ENCODE measurements at regions not wholly inside any gene's neighbourhood (a gene's known extent, or its start where the extent isn't known, plus 50 kb on each side); places are given as distances from the start of the nearest gene placed in this dataset.

- Histone ChIP-seq H3K27ac (ENCODE audit: low read length) (no peak overlapping the region), H3K4me1 (ENCODE audit: low read length) (no peaks in the 10 kb centered on the region), H3K9me2 (replicated peaks; ENCODE audit: insufficient read depth, low read length) (no peaks in the 10 kb centered on the region), H3K27me3 (replicated peaks; ENCODE audit: insufficient read depth, low read length) (no peaks in the 10 kb centered on the region), H3K36me3 (replicated peaks; ENCODE audit: insufficient read depth, low read length) (no peaks in the 10 kb centered on the region), H3K9me3 (replicated peaks; ENCODE audit: insufficient read depth, low read length) (no peaks in the 10 kb centered on the region), H4K20me1 (ENCODE audit: insufficient read depth, low read length) (no peaks in the 10 kb centered on the region), H3K4me2 (ENCODE audit: low read depth, low read length) (no peak overlapping the region), H3K4me3 (ENCODE audit: low read length) (no peak overlapping the region), H2AFZ (ENCODE audit: low read length) (no peak overlapping the region), H3K9ac (ENCODE audit: low read length) (no peak overlapping the region), H3K79me2 (ENCODE audit: low read length) (peaks cover 34% of the 10 kb centered on the region; the same call in 1 of the 2 replicates), H3F3A (ENCODE audit: insufficient read depth, low read length) (no peaks in the 10 kb centered on the region)
- TF ChIP-seq CTCF (IDR thresholded peaks at IDR 0.05; ENCODE audit: low read length), result no peak
- TF ChIP-seq EZH2phosphoT487 (IDR thresholded peaks at IDR 0.05; ENCODE audit: low read length), result no peak
- no peak for TF ChIP-seq EZH2 (optimal IDR thresholded peaks at IDR 0.05; ENCODE audit: low read depth, low read length)
- DNase-seq, result no peak
Observed at GRCh38 chr12:124488520-124488919, 78.9 kb downstream of the NCOR2 start.

- no peak for TF ChIP-seq EZH2 (optimal IDR thresholded peaks at IDR 0.05; ENCODE audit: low read depth, low read length)
- TF ChIP-seq EZH2phosphoT487 (IDR thresholded peaks at IDR 0.05; ENCODE audit: low read length), result no peak
- no peak for TF ChIP-seq CTCF (IDR thresholded peaks at IDR 0.05; ENCODE audit: low read length)
- Histone ChIP-seq H3K9ac (ENCODE audit: low read length) (no peak overlapping the region), H3K4me1 (ENCODE audit: low read length) (no peaks in the 10 kb centered on the region), H3K27ac (ENCODE audit: low read length) (no peak overlapping the region), H3K9me2 (replicated peaks; ENCODE audit: insufficient read depth, low read length) (no peaks in the 10 kb centered on the region), H4K20me1 (ENCODE audit: insufficient read depth, low read length) (no peaks in the 10 kb centered on the region), H3K4me2 (ENCODE audit: low read depth, low read length) (no peak overlapping the region), H3K9me3 (replicated peaks; ENCODE audit: insufficient read depth, low read length) (no peaks in the 10 kb centered on the region), H3F3A (ENCODE audit: insufficient read depth, low read length) (no peaks in the 10 kb centered on the region), H2AFZ (ENCODE audit: low read length) (no peak overlapping the region), H3K36me3 (replicated peaks; ENCODE audit: insufficient read depth, low read length) (no peaks in the 10 kb centered on the region), H3K27me3 (replicated peaks; ENCODE audit: insufficient read depth, low read length) (no peaks in the 10 kb centered on the region), H3K79me2 (ENCODE audit: low read length) (peaks cover 29% of the 10 kb centered on the region; the same call in 1 of the 2 replicates), H3K4me3 (ENCODE audit: low read length) (no peak overlapping the region)
- DNase-seq, result no peak
Observed at GRCh38 chr12:124487834-124488165, 79.6 kb downstream of the NCOR2 start.

- Histone ChIP-seq H3K27me3 (replicated peaks; ENCODE audit: insufficient read depth, low read length) (no peaks in the 10 kb centered on the region), H3K36me3 (replicated peaks; ENCODE audit: insufficient read depth, low read length) (no peaks in the 10 kb centered on the region), H3K4me3 (ENCODE audit: low read length) (no peak overlapping the region), H3K27ac (ENCODE audit: low read length) (no peak overlapping the region), H3K79me2 (ENCODE audit: low read length) (peaks cover 23% of the 10 kb centered on the region; the same call in 1 of the 2 replicates), H3K9me3 (replicated peaks; ENCODE audit: insufficient read depth, low read length) (no peaks in the 10 kb centered on the region), H4K20me1 (ENCODE audit: insufficient read depth, low read length) (no peaks in the 10 kb centered on the region), H3K4me1 (ENCODE audit: low read length) (no peaks in the 10 kb centered on the region), H3F3A (ENCODE audit: insufficient read depth, low read length) (no peaks in the 10 kb centered on the region), H3K4me2 (ENCODE audit: low read depth, low read length) (no peak overlapping the region), H2AFZ (ENCODE audit: low read length) (no peak overlapping the region), H3K9me2 (replicated peaks; ENCODE audit: insufficient read depth, low read length) (no peaks in the 10 kb centered on the region), H3K9ac (ENCODE audit: low read length) (no peak overlapping the region)
- TF ChIP-seq EZH2phosphoT487 (IDR thresholded peaks at IDR 0.05; ENCODE audit: low read length) (no peak), CTCF (IDR thresholded peaks at IDR 0.05; ENCODE audit: low read length) (no peak), EZH2 (optimal IDR thresholded peaks at IDR 0.05; ENCODE audit: low read depth, low read length) (no peak)
- no peak for DNase-seq
Observed at GRCh38 chr12:124487066-124487833, 80.2 kb downstream of the NCOR2 start.
